ENCODE measurements at regions not wholly inside any gene's neighbourhood (a gene's known extent, or its start where the extent isn't known, plus 50 kb on each side); places are given as distances from the start of the nearest gene placed in this dataset.
A peak's percentile ranks its signal among the peaks of the same experiment; 100 is the strongest.

- POLR2A ChIA-PET = no interaction called here
- CTCF ChIA-PET = no interaction called here
- no peak for TF ChIP-seq CTCF (IDR thresholded peaks at IDR 0.05; ENCODE audit: control extremely low read depth, extremely low read depth, low read depth, missing control alignments)
- DNase-seq (ENCODE audit: extremely low spot score) = no peak
These were observed 1060.7 kb downstream of the FAM181B start for GRCh38 chr11:81673001-81673400.

- ChIA-PET POLR2A (no interaction called here), CTCF (interaction anchor here (1.2 kb wide), 1 partner anchor 25 kb away, joined by 4 read pairs; no protein-coding TSS in a partner anchor)
- TF ChIP-seq CTCF (IDR thresholded peaks at IDR 0.05; ENCODE audit: control extremely low read depth, extremely low read depth, low read depth, missing control alignments) = no peak
- DNase-seq (ENCODE audit: extremely low spot score) = no peak
These were observed 1063.6 kb downstream of the FAM181B start for GRCh38 chr11:81669935-81670543.

GRCh38 chr11:81658722-81659121 is 1074.9 kb downstream of the FAM181B start:
- CTCF ChIA-PET = interaction anchor here (1.0 to 2.2 kb wide), 5 partner anchors 9 to 1038 kb away, joined by 3 to 6 read pairs (median 4); no protein-coding TSS in a partner anchor
- TF ChIP-seq CTCF (IDR thresholded peaks at IDR 0.05; ENCODE audit: control extremely low read depth, extremely low read depth, low read depth, missing control alignments) = peak; percentile 55
- peak; percentile 21 for DNase-seq (ENCODE audit: extremely low spot score)
- POLR2A ChIA-PET = no interaction called here

- TF ChIP-seq CTCF (IDR thresholded peaks at IDR 0.05; ENCODE audit: control extremely low read depth, extremely low read depth, low read depth, missing control alignments) = no peak
- DNase-seq (ENCODE audit: extremely low spot score) = no peak
- POLR2A ChIA-PET = no interaction called here
- CTCF ChIA-PET = no interaction called here
These were observed 1078.3 kb downstream of the FAM181B start for GRCh38 chr11:81655351-81655750.

- TF ChIP-seq CTCF (IDR thresholded peaks at IDR 0.05; ENCODE audit: control extremely low read depth, extremely low read depth, low read depth, missing control alignments) = no peak
- DNase-seq (ENCODE audit: extremely low spot score) = no peak
- ChIA-PET POLR2A (no interaction called here), CTCF (interaction anchor here (0.9 to 1.2 kb wide), 2 partner anchors 580 to 581 kb away, joined by 3 read pairs; no protein-coding TSS in a partner anchor)
These were observed 1086.3 kb downstream of the FAM181B start for GRCh38 chr11:81647374-81647773.

GRCh38 chr11:81644239-81644840 is 1089.3 kb downstream of the FAM181B start:
- peak; percentile 29 for DNase-seq (ENCODE audit: extremely low spot score)
- POLR2A ChIA-PET = no interaction called here
- peak; percentile 45 for TF ChIP-seq CTCF (IDR thresholded peaks at IDR 0.05; ENCODE audit: control extremely low read depth, extremely low read depth, low read depth, missing control alignments)
- CTCF ChIA-PET = interaction anchor here (1.3 to 3.4 kb wide), 9 partner anchors 12 to 1057 kb away, joined by 3 to 18 read pairs (median 5); no protein-coding TSS in a partner anchor
